WERI-Rb-1 (cell line): ENCODE measurements at regions not wholly inside any gene's neighbourhood (a gene's known extent, or its start where the extent isn't known, plus 50 kb on each side); places are given as distances from the start of the nearest gene placed in this dataset.

Experiments
- DNase-seq: peaks from one replicate; pipeline ENCODE4 v3.0.0-alpha.2; 2020
- H3K27ac ChIP-seq: fragments of 250-450 bp; sonication (Bioruptor Pico); 2 replicates; pipeline ENCODE4 v1.5.1; 2020; ENCODE audit warnings: mild to moderate bottlenecking, moderate library complexity
- H3K27me3 ChIP-seq: fragments of 250-450 bp; sonication (Bioruptor Pico); 2 replicates; pipeline ENCODE4 v1.5.1; 2021; ENCODE audit warnings: mild to moderate bottlenecking, low read depth, moderate library complexity; ENCODE audit not compliant: insufficient read depth, severe bottlenecking
- H3K36me3 ChIP-seq: fragments of 250-450 bp; sonication (Bioruptor Pico); 2 replicates; pipeline ENCODE4 v1.5.1; 2020; ENCODE audit warnings: mild to moderate bottlenecking, moderate library complexity
- H3K4me3 ChIP-seq: 2 replicates; pipeline ENCODE4 v1.5.1; 2011; ENCODE audit warnings: low read depth, mild to moderate bottlenecking, control low read depth, low read length
- H3K9me3 ChIP-seq: fragments of 250-450 bp; sonication (Bioruptor Pico); 2 replicates; pipeline ENCODE4 v1.5.1; 2021; ENCODE audit warnings: mild to moderate bottlenecking, moderate library complexity; ENCODE audit not compliant: severe bottlenecking
- TF ChIP-seq, protein P1 (sequence below): IDR thresholded peaks from 2 replicates; pipeline ENCODE4 v1.5.1; 2011; ENCODE audit warnings: low read depth, mild to moderate bottlenecking, control low read depth, inconsistent platforms, low read length

DNA sequence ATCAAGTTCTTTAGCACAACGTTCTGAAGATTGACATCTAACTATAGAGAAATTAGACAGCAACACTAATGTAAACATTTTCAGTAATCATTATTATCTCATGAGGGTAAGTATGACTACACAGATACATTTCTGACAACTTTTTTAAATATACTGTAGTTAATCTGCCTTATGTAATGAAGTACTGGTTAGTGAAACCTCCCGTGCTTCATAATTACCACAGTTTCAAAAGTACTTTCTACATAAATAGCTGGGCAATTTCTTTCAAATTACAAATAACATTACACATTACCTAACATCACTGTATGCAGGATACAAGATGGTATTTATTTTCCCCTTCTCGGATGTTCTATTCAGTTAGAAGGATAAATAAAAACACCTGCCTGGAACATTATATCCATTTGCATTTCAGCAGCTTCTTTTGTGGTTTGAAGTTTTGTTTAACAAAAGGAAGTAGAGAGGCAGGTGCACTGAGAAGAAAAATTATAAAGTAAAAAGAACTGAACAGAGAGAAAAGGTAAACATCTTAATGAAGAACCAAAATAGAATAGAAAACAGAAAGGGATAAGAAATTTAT lies 1241.5 kb upstream of the GBE1 start:
- DNase-seq = no peak
- H3K27ac ChIP-seq = no peak overlapping the region
- no peaks in the 10 kb centered on the region for H3K36me3 ChIP-seq
- H3K27me3 ChIP-seq = no peaks in the 10 kb centered on the region
- H3K9me3 ChIP-seq = no peaks in the 10 kb centered on the region
- no peak overlapping the region for H3K4me3 ChIP-seq
- TF ChIP-seq, protein P1, sequence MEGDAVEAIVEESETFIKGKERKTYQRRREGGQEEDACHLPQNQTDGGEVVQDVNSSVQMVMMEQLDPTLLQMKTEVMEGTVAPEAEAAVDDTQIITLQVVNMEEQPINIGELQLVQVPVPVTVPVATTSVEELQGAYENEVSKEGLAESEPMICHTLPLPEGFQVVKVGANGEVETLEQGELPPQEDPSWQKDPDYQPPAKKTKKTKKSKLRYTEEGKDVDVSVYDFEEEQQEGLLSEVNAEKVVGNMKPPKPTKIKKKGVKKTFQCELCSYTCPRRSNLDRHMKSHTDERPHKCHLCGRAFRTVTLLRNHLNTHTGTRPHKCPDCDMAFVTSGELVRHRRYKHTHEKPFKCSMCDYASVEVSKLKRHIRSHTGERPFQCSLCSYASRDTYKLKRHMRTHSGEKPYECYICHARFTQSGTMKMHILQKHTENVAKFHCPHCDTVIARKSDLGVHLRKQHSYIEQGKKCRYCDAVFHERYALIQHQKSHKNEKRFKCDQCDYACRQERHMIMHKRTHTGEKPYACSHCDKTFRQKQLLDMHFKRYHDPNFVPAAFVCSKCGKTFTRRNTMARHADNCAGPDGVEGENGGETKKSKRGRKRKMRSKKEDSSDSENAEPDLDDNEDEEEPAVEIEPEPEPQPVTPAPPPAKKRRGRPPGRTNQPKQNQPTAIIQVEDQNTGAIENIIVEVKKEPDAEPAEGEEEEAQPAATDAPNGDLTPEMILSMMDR = no peak

DNA sequence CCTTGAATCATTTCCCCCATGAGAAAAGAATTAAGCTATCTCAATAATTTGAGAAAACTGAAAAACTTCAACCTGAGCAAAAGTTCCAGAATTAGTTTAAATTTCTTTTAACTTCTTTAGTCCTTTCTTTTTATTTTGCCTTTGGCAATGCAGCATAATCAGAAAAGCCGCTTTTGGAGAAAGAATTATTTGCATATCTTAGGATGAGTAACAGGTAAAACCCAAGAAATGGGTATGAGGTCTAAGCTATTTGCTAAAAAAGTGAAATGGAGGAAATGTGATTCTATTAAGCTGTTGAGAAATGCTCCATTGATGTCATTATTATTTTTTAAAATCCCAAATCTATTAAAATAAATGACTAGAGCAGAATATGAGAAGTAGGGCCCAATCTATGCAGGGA lies 1238.3 kb upstream of the GBE1 start:
- H3K4me3 ChIP-seq = no peak overlapping the region

DNA sequence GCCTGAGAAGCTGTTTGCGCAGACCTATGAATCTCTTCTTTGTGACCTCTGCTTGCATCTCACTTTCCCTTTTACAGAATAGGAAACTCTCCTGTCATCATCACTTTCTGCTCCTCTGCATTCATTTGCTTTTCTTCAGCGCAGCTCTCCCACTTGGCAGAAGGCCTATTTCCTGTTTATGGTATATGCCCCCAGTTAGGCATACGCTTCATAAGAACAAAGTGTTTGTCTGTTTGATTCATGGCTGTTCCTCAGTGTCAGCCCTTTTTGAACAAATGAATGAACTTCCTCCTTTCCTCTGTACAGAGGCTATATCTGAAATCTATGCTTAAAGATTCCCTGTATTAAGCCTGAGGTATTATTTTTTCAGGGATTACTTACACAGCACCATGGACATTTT lies 1216.9 kb upstream of the GBE1 start:
- DNase-seq = no peak
- no peaks in the 10 kb centered on the region for H3K27me3 ChIP-seq
- no peak overlapping the region for H3K27ac ChIP-seq
- TF ChIP-seq, protein P1 = no peak
- no peak overlapping the region for H3K4me3 ChIP-seq
- no peaks in the 10 kb centered on the region for H3K36me3 ChIP-seq
- H3K9me3 ChIP-seq = no peaks in the 10 kb centered on the region

More for the DNA sequence above, 1238.3 kb upstream of the GBE1 start:
- H3K27me3 ChIP-seq = no peaks in the 10 kb centered on the region
- H3K36me3 ChIP-seq = no peaks in the 10 kb centered on the region
- no peaks in the 10 kb centered on the region for H3K9me3 ChIP-seq
- TF ChIP-seq, protein P1 = no peak
- DNase-seq = no peak
- no peak overlapping the region for H3K27ac ChIP-seq

DNA sequence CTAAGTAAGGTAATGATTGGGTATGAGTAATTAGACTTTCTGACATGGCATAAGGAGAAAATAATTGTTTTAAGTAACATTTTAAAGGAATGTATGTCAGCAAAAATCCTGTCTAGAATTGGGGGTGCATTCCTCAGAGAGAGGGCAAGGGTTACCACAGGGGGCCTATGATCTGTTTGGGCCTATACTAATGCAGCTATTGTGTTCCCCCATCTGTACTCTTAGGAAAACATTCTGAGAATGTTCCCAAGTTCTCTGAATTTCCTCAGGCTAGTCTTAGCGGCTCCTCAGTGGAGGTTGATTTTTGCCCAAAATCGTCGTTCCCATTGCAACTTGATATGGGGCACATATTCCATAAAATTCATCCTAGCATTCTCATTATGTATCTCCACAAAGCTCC lies 1216.4 kb upstream of the GBE1 start:
- no peak overlapping the region for H3K4me3 ChIP-seq
- no peaks in the 10 kb centered on the region for H3K27me3 ChIP-seq
- no peak for DNase-seq
- H3K27ac ChIP-seq = no peak overlapping the region
- no peaks in the 10 kb centered on the region for H3K9me3 ChIP-seq
- TF ChIP-seq, protein P1 = no peak
- H3K36me3 ChIP-seq = no peaks in the 10 kb centered on the region

DNA sequence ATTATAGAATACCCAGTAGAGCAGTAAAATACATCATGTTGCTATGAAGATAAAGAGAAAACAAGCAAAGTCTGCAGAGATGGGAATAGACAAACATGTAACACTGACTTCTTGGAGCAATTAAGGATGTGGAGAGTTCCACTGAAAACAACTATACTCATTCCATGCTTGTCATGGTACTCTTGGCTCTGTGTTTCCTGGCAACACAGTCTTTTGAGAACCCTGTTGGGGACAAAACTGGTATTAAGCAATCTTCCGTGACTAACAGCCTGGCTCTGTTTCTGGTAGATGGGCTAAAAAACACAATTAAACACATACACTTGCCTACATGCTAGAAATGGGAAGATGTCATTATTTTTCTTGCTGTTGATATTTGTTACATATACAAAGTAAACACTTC lies 1212.3 kb upstream of the GBE1 start:
- no peak for DNase-seq
- H3K27me3 ChIP-seq = no peaks in the 10 kb centered on the region

More for the DNA sequence above, 1212.3 kb upstream of the GBE1 start:
- peaks cover 2% of the 10 kb centered on the region for H3K9me3 ChIP-seq
- H3K36me3 ChIP-seq = no peaks in the 10 kb centered on the region
- TF ChIP-seq, protein P1 = no peak
- H3K4me3 ChIP-seq = no peak overlapping the region
- no peak overlapping the region for H3K27ac ChIP-seq
